ENCODE measurements at regions not wholly inside any gene's neighbourhood (a gene's known extent, or its start where the extent isn't known, plus 50 kb on each side); places are given as distances from the start of the nearest gene placed in this dataset.
A peak's percentile ranks its signal among the peaks of the same experiment; 100 is the strongest.
"Not testable (repeated sequence)": the region's sequence is repeated elsewhere in the genome, so short reads cannot be mapped to it uniquely, and the experiment has no call there.

GRCh38 chr6:126210398-126211075 is 129.4 kb upstream of the CENPW start:
- Mint-ChIP-seq H3K27me3 (no peaks in the 10 kb centered on the region), H3K27ac (no peak overlapping the region), H3K4me3 (no peak overlapping the region), H3K9me3 (no peaks in the 10 kb centered on the region), H3K4me1 (no peaks in the 10 kb centered on the region), H3K36me3 (no peaks in the 10 kb centered on the region)
- ATAC-seq = no peak

DNA sequence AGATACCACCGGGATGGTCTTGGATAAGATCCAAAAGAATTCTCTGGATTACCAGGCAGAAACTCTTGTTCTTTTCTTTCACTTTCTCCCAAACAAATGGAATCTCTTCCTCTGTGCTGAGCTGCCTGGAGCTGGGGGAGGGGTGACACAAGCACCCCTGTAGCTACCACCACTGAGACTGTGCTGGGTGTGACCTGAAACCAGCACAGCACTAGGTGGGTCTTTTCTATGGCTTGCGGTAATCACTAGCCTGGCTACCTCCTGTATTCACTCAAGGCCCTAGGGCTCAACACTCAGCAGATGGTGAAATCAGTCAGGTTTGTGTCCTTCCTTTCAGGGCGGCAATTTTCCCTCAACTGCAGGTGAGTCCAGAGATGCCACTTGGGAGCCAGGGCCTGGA is 122.4 kb upstream of the CENPW start:
- Mint-ChIP-seq H3K27me3 (no peaks in the 10 kb centered on the region), H3K36me3 (peaks cover 33% of the 10 kb centered on the region), H3K27ac (no peak overlapping the region), H3K4me3 (no peak overlapping the region), H3K4me1 (no peaks in the 10 kb centered on the region), H3K9me3 (peaks cover 3% of the 10 kb centered on the region)
- ATAC-seq = no peak

DNA sequence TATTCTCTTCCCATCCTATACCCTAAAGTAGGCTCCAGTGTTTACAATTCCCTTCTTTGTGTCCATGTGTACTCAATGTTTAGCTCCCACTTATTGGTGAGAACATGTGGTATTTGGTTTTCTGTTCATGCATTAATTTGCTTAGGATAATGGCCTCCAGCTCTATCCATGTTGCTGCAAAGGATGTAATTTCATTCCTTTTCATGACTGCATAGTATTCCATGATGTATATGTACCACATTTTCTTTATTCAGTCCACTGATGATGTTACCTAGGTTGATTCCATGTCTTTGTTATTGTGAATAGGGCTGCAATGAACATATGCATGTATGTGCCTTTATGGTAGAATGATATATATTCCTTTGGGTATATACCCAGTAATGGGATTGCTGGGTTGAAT is 119.0 kb upstream of the CENPW start:
- H3K4me3 Mint-ChIP-seq, H3K27me3 Mint-ChIP-seq: not testable (repeated sequence)

GRCh38 chr6:126227833-126228702 is 111.8 kb upstream of the CENPW start:
- no peaks in the 10 kb centered on the region for H3K9me3 Mint-ChIP-seq

More for the DNA sequence above, 119.0 kb upstream of the CENPW start:
- H3K36me3 Mint-ChIP-seq = peaks cover 45% of the 10 kb centered on the region
- not testable (repeated sequence) for H3K9me3 Mint-ChIP-seq, ATAC-seq, H3K27ac Mint-ChIP-seq, H3K4me1 Mint-ChIP-seq

DNA sequence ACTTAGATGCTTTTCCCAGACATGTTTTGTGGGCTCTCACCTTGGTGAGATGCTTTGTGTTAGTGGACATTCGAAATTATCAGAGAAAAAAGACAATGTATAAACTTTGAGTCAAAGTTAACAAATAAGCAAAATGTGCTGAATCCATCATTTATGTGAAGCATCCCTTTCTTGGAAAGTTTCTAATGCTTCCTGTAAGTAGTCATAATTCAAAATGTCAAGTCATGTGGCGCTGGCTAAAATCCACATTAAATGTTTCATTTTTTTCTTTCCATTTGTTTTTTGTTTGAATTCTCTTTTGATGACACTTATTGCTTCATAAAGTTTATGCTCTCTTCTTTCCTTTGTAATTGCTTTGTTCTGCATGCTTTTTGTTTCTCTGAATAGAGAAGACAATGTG is 107.2 kb upstream of the CENPW start:
- no peaks in the 10 kb centered on the region for H3K27me3 Mint-ChIP-seq
- ATAC-seq = no peak
- H3K9me3 Mint-ChIP-seq = peaks cover 3% of the 10 kb centered on the region
- H3K4me1 Mint-ChIP-seq = no peaks in the 10 kb centered on the region
- H3K27ac Mint-ChIP-seq = no peak overlapping the region
- H3K4me3 Mint-ChIP-seq = no peak overlapping the region
- no peaks in the 10 kb centered on the region for H3K36me3 Mint-ChIP-seq

More at GRCh38 chr6:126227833-126228702, 111.8 kb upstream of the CENPW start:
- no peaks in the 10 kb centered on the region for H3K4me1 Mint-ChIP-seq
- no peak for ATAC-seq
- no peak overlapping the region for H3K4me3 Mint-ChIP-seq
- H3K27ac Mint-ChIP-seq = no peak overlapping the region
- peaks cover 12% of the 10 kb centered on the region for H3K36me3 Mint-ChIP-seq
- H3K27me3 Mint-ChIP-seq = no peaks in the 10 kb centered on the region

DNA sequence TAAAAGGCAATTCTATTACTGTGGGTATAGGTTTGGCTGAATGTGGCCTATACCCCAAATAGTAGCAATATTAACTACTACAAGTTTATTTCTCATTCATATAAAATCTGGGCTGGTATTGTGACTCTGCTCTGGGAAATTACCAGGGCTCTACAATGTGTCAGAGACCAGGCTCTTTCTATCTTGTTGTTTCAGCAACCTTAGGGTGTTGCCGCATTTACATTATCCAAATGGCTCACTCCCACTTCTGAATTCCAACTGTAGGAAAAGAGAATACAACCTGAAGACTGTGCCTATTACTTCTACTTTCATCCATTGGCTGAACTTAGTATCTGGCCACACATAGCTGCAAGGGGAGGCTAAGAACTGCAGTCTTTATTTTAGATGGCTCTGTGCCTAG is 106.7 kb upstream of the CENPW start:
- H3K4me1 Mint-ChIP-seq = no peaks in the 10 kb centered on the region
- no peak overlapping the region for H3K4me3 Mint-ChIP-seq
- peaks cover 3% of the 10 kb centered on the region for H3K9me3 Mint-ChIP-seq
- no peaks in the 10 kb centered on the region for H3K27me3 Mint-ChIP-seq
- no peak for ATAC-seq
- H3K27ac Mint-ChIP-seq = no peak overlapping the region
- H3K36me3 Mint-ChIP-seq = no peaks in the 10 kb centered on the region

DNA sequence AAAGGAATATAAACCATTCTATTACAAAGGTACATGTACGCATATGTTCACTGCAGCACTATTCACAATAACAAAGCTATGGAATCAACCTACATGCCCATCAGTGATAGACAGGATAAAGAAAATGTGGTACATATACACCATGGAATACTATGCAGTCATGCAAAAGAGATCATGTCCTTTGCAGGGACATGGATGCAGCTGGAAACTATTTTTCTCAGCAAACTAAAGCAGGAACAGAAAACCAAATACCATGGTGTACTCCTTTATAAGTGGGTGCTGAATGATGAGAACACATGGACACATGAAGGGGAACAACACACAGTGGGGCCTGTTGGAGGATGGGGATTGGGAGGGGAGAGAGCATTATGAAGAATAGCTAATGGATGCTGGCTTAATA is 104.6 kb upstream of the CENPW start:
- H3K27ac Mint-ChIP-seq = no peak overlapping the region
- H3K9me3 Mint-ChIP-seq = peaks cover 9% of the 10 kb centered on the region

DNA sequence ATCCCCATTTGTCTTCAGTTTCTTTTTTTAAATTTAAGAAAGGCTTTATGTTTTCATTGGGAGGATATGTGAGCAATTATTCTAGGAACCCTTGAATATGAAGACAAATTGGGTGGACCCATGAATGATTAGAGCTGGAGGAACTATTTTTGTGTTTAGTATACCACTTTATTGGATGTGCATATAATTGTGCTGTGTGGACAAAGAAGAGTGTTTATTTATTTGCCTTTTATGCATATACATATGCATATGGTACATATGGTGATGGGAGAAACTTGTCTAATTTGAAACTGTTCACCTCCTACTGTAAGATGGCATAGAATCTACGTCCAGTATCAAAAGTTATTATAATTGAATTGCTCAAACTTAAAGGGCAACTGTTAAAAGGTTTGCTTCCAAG is 94.8 kb upstream of the CENPW start:
- Mint-ChIP-seq H3K27me3 (no peaks in the 10 kb centered on the region), H3K36me3 (peaks cover 24% of the 10 kb centered on the region), H3K9me3 (no peaks in the 10 kb centered on the region), H3K27ac (no peak overlapping the region), H3K4me3 (no peak overlapping the region), H3K4me1 (no peaks in the 10 kb centered on the region)
- ATAC-seq = no peak

More for the DNA sequence above, 104.6 kb upstream of the CENPW start:
- Mint-ChIP-seq H3K27me3 (no peaks in the 10 kb centered on the region), H3K4me1 (no peaks in the 10 kb centered on the region), H3K36me3 (peaks cover 9% of the 10 kb centered on the region), H3K4me3 (no peak overlapping the region)
- ATAC-seq = no peak

- Mint-ChIP-seq H3K27ac (no peak overlapping the region), H3K4me1 (no peaks in the 10 kb centered on the region), H3K36me3 (peaks cover 3% of the 10 kb centered on the region), H3K4me3 (no peak overlapping the region), H3K9me3 (peaks cover under 1% of the 10 kb centered on the region), H3K27me3 (no peaks in the 10 kb centered on the region)
- peak; percentile 31 for ATAC-seq
Measured at GRCh38 chr6:126252154-126252553, 87.8 kb upstream of the CENPW start.

DNA sequence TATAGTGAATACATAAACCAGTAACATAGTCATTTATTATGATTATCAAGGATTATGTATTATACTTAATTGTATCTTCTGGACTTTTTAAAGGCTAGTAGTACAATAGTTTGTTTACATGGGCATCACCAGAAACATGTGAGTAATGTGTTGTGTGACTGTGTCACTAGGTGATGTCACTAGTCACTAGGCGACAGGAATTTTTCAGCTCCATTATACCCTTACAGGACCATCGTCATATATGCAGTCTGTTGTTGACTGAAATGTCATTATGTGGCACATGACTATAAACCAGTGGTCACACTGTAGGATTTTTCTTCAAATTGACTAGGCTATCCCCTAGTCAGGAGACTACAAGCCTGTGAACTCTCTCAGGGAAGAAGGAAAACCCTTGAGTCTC is 86.5 kb upstream of the CENPW start:
- Mint-ChIP-seq H3K27ac (no peak overlapping the region), H3K36me3 (peaks cover 12% of the 10 kb centered on the region), H3K27me3 (no peaks in the 10 kb centered on the region), H3K4me1 (no peaks in the 10 kb centered on the region), H3K9me3 (peaks cover 2% of the 10 kb centered on the region), H3K4me3 (no peak overlapping the region)
- ATAC-seq = no peak

- H3K4me3 Mint-ChIP-seq = no peak overlapping the region
- H3K27me3 Mint-ChIP-seq = no peaks in the 10 kb centered on the region
- H3K36me3 Mint-ChIP-seq = peaks cover 26% of the 10 kb centered on the region
- H3K9me3 Mint-ChIP-seq = peaks cover 22% of the 10 kb centered on the region
- no peaks in the 10 kb centered on the region for H3K4me1 Mint-ChIP-seq
- ATAC-seq = no peak
- no peak overlapping the region for H3K27ac Mint-ChIP-seq
Measured at GRCh38 chr6:126258150-126258549, 81.8 kb upstream of the CENPW start.

- ATAC-seq = no peak
- H3K4me3 Mint-ChIP-seq = no peak overlapping the region
- H3K4me1 Mint-ChIP-seq = no peaks in the 10 kb centered on the region
- peaks cover 25% of the 10 kb centered on the region for H3K36me3 Mint-ChIP-seq
- no peak overlapping the region for H3K27ac Mint-ChIP-seq
- no peaks in the 10 kb centered on the region for H3K27me3 Mint-ChIP-seq
- peaks cover 22% of the 10 kb centered on the region for H3K9me3 Mint-ChIP-seq
Measured at GRCh38 chr6:126261792-126262421, 78.0 kb upstream of the CENPW start.

DNA sequence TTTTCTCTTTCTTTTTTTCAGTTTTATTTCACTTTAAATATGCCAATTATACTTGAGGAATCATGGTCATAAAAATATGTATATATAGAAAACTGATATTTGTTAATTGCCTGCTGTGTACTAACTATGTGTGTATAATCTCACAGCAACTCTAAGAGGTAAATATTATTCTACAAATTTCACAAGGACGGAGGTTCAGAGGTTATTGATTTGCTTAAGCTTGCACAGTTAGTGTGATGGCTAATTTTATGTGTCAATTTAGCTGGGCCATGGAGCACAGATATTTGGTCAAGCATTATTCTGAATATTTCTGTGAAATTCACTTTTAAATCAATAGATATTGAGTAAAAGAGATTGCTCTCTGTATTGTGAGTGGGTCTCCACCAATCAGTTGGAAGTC is 75.7 kb upstream of the CENPW start:
- Mint-ChIP-seq H3K27ac (no peak overlapping the region), H3K36me3 (peaks cover 14% of the 10 kb centered on the region), H3K4me1 (no peaks in the 10 kb centered on the region), H3K4me3 (no peak overlapping the region), H3K9me3 (peaks cover 20% of the 10 kb centered on the region), H3K27me3 (no peaks in the 10 kb centered on the region)
- no peak for ATAC-seq

DNA sequence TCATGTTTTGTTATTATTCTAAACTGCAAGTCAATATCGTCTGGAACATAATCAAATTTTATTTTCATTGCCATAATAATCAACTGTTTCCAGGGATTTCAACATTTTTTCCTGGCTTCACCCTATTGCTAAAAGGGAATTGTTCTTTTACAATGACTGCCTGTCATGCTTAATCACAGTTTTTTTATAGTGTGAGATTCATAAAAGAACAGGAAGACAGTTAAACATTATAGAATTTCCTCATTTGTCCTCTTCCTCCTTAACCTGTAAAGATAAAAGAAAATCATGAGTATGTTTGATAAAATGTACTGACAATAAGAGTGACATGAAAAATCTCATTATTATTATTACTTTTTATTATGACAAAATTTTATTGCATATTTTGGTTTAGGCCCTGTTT is 73.3 kb upstream of the CENPW start:
- Mint-ChIP-seq H3K9me3 (peaks cover 4% of the 10 kb centered on the region), H3K27ac (no peak overlapping the region), H3K36me3 (peaks cover 10% of the 10 kb centered on the region), H3K4me1 (no peaks in the 10 kb centered on the region), H3K27me3 (no peaks in the 10 kb centered on the region), H3K4me3 (no peak overlapping the region)
- no peak for ATAC-seq

GRCh38 chr6:126267626-126268025 is 72.3 kb upstream of the CENPW start:
- ATAC-seq = no peak
- Mint-ChIP-seq H3K27ac (no peak overlapping the region), H3K27me3 (no peaks in the 10 kb centered on the region), H3K4me3 (no peak overlapping the region), H3K36me3 (peaks cover 6% of the 10 kb centered on the region), H3K4me1 (no peaks in the 10 kb centered on the region), H3K9me3 (no peaks in the 10 kb centered on the region)

Measured in stimulated activated memory B cell treated with anti-CD40 and anti-IgM and Interleukin-4, amounts not matched to agents 10 μg/mL and 1 μg/mL and 100 μg/mL, for 72 hours (primary cell).